Astrocyte of the cerebellum (primary cell): ENCODE measurements at regions not wholly inside any gene's neighbourhood (a gene's known extent, or its start where the extent isn't known, plus 50 kb on each side); places are given as distances from the start of the nearest gene placed in this dataset.

Experiments used
- DNase-seq: peaks from one replicate; pipeline ENCODE4 v3.0.0-alpha.2; 2011; ENCODE audit warnings: low read depth
- H3K4me3 ChIP-seq: 2 replicates; pipeline ENCODE4 v1.5.1; 2011; ENCODE audit warnings: mild to moderate bottlenecking, low read depth, low read length, moderate library complexity
- in situ Hi-C: cut with HindIII; loops from 2 replicates; pipeline ENCODE4 v1.10.0; 2017; ENCODE audit warnings: low sequenced_read_pairs
- TF ChIP-seq, protein P1 (sequence below): IDR thresholded peaks from 2 replicates; pipeline ENCODE4 v1.5.1; 2012; ENCODE audit warnings: low read length, low read depth, moderate library complexity, mild to moderate bottlenecking; ENCODE audit errors: missing control alignments

- DNase-seq = no peak
- TF ChIP-seq, protein P1, sequence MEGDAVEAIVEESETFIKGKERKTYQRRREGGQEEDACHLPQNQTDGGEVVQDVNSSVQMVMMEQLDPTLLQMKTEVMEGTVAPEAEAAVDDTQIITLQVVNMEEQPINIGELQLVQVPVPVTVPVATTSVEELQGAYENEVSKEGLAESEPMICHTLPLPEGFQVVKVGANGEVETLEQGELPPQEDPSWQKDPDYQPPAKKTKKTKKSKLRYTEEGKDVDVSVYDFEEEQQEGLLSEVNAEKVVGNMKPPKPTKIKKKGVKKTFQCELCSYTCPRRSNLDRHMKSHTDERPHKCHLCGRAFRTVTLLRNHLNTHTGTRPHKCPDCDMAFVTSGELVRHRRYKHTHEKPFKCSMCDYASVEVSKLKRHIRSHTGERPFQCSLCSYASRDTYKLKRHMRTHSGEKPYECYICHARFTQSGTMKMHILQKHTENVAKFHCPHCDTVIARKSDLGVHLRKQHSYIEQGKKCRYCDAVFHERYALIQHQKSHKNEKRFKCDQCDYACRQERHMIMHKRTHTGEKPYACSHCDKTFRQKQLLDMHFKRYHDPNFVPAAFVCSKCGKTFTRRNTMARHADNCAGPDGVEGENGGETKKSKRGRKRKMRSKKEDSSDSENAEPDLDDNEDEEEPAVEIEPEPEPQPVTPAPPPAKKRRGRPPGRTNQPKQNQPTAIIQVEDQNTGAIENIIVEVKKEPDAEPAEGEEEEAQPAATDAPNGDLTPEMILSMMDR = no peak
- H3K4me3 ChIP-seq = no peak overlapping the region
Measured at GRCh38 chr3:184472723-184473428, 88.7 kb upstream of the EPHB3 start.

GRCh38 chr3:184474897-184475296 lies 86.7 kb upstream of the EPHB3 start:
- TF ChIP-seq, protein P1 = no peak
- in situ Hi-C loops = no loop called here

More at GRCh38 chr3:184472723-184473428, 88.7 kb upstream of the EPHB3 start:
- in situ Hi-C loops = no loop called here

DNA sequence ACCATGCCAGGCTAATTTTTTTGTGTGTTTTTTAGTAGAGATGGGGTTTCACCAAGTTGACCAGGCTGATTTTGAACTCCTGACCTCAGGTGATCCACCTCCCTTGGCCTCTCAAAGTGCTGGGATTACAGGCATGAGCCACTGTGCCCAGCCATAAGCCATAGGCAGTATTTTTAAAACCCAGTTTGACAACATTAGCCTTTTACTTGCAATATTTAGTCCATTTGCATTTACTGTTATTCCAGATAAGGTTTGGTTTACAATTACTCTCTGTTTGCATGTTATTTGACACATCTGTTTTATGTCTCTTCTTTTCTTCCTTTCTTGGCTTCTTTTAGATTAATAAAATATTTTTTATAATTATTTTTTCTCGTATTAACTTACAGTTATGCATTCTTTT lies 83.6 kb upstream of the EPHB3 start:
- TF ChIP-seq, protein P1 = no peak
- no peak overlapping the region for H3K4me3 ChIP-seq
- in situ Hi-C loops = no loop called here
- DNase-seq = no peak

More at GRCh38 chr3:184474897-184475296, 86.7 kb upstream of the EPHB3 start:
- H3K4me3 ChIP-seq = no peak overlapping the region
- no peak for DNase-seq

DNA sequence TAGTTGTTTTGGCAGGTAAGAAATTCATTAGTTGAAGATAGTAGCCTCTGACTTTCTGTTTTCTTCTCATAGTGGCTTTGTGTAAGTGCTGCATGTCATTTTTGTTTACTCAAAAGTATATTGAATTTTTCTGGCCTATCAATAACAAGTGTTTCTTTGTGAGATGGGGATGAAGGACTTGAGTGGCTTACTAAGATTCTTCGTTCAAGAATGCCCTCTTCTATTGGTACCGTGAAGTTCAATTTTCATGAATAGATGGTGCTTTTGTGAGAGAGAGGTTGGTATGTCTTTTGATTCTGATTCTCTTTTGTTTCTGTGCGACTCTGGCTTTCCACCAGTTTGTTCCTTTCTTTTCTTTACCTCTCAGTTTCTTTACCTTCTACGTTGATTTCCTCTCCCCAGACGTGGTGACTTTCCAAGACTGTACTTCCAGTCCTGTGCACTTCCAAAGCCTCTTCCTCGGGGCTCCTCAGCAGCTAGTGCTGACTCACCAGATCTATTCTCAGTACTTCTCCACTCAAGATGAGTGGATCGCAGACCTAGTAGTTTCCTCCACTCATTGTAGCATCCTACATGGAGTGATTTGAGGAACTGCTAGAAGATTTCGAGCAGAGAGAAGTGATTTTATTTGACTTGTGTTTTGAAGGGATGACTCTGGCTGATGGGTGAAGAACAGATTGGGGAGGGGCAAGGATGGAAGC lies 82.0 kb upstream of the EPHB3 start:
- H3K4me3 ChIP-seq = no peak overlapping the region
- no peak for DNase-seq
- TF ChIP-seq, protein P1 = no peak
- in situ Hi-C loops = loop anchor here (5.0 kb wide), 1 partner anchor 63 kb away; no protein-coding TSS in a partner anchor

GRCh38 chr3:184480831-184481230 lies 80.8 kb upstream of the EPHB3 start:
- no peak for DNase-seq
- TF ChIP-seq, protein P1 = no peak
- no peak overlapping the region for H3K4me3 ChIP-seq
- in situ Hi-C loops = loop anchor here (5.0 kb wide), 1 partner anchor 61 kb away; no protein-coding TSS in a partner anchor

- in situ Hi-C loops = loop anchor here (5.0 kb wide), 1 partner anchor 60 kb away; no protein-coding TSS in a partner anchor
- TF ChIP-seq, protein P1 = no peak
- DNase-seq = no peak
Measured at GRCh38 chr3:184481984-184482671, 79.5 kb upstream of the EPHB3 start.

More at GRCh38 chr3:184481984-184482671, 79.5 kb upstream of the EPHB3 start:
- no peak overlapping the region for H3K4me3 ChIP-seq
